CD4-positive, alpha-beta T cell (primary cell): ENCODE measurements at regions not wholly inside any gene's neighbourhood (a gene's known extent, or its start where the extent isn't known, plus 50 kb on each side); places are given as distances from the start of the nearest gene placed in this dataset.
"Not testable (repeated sequence)": the region's sequence is repeated elsewhere in the genome, so short reads cannot be mapped to it uniquely, and the experiment has no call there.

Experiments
- ATAC-seq: fragments of 200-7000 bp; cut with Tn5 transposase; one replicate; pipeline ENCODE4 v1.10.0; 2022; ENCODE audit warnings: mild to moderate bottlenecking; ENCODE audit not compliant: poor library complexity
- CTCF ChIA-PET: fragments of 350-600 bp; sonication (Branson Sonifier 250); formaldehyde crosslinking; loops from one replicate; lab custom pipeline; 2021; ENCODE audit warnings: antibody characterized with exemption, inconsistent platforms; lab: Charles Lee
- POLR2A ChIA-PET: fragments of 350-600 bp; sonication (Branson Sonifier 250); formaldehyde crosslinking; loops from one replicate; lab custom pipeline; 2021; ENCODE audit warnings: antibody characterized with exemption, inconsistent platforms; lab: Charles Lee
- DNase-seq, 14 experiments: peaks; one replicate each; pipeline ENCODE4 v3.0.0-alpha.2; 2013 to 2020; ENCODE audit warnings: mixed read lengths in 2 of 14
- H3K27ac ChIP-seq, 2 donors: one replicate each; pipeline versions ENCODE4 v1.5.1 to v1.7.0; 2013; ENCODE audit warnings: low read length in 2 of 2, low read depth in 1 of 2, mild to moderate bottlenecking in 1 of 2
- H3K27me3 ChIP-seq, 2 experiments: 1 replicate in 1 of 2; 2 replicates in 1 of 2; pipeline versions ENCODE4 v1.6.1 to v1.7.0; 2013; ENCODE audit warnings: low read length in 2 of 2, control low read depth in 1 of 2, mild to moderate bottlenecking in 1 of 2, moderate library complexity in 1 of 2; ENCODE audit not compliant: insufficient read depth in 2 of 2, control insufficient read depth in 1 of 2
- H3K36me3 ChIP-seq: one replicate; pipeline ENCODE4 v1.6.1; 2013; ENCODE audit warnings: low read length, control low read depth; ENCODE audit not compliant: insufficient read depth
- H3K4me1 ChIP-seq: one replicate; pipeline ENCODE4 v1.6.1; 2013; ENCODE audit warnings: low read length, control low read depth; ENCODE audit not compliant: insufficient read depth
- H3K4me3 ChIP-seq: one replicate; pipeline ENCODE4 v1.5.1; 2013; ENCODE audit warnings: mild to moderate bottlenecking, low read length, moderate library complexity
- H3K9me3 ChIP-seq, 2 experiments: 1 replicate in 1 of 2; 2 replicates in 1 of 2; pipeline versions ENCODE4 v1.6.1 to v1.7.0; 2013; ENCODE audit warnings: low read length in 2 of 2, mild to moderate bottlenecking in 2 of 2, control low read depth in 1 of 2, moderate library complexity in 1 of 2; ENCODE audit not compliant: control insufficient read depth in 1 of 2, insufficient read depth in 1 of 2
- H3K27ac Mint-ChIP-seq: one replicate; pipeline ENCODE4 v1.8.0; 2020; ENCODE audit warnings: mixed read lengths
- H3K27me3 Mint-ChIP-seq: one replicate; pipeline ENCODE4 v1.8.0; 2021; ENCODE audit warnings: mixed read lengths
- H3K36me3 Mint-ChIP-seq: one replicate; pipeline ENCODE4 v1.8.0; 2021; ENCODE audit warnings: low read depth, mixed read lengths
- H3K4me1 Mint-ChIP-seq: one replicate; pipeline ENCODE4 v1.8.0; 2021; ENCODE audit warnings: low read depth, mixed read lengths
- H3K4me3 Mint-ChIP-seq: one replicate; pipeline ENCODE4 v1.8.0; 2020; ENCODE audit warnings: mild to moderate bottlenecking, mixed read lengths
- H3K9me3 Mint-ChIP-seq: one replicate; pipeline ENCODE4 v1.8.0; 2020; ENCODE audit warnings: mixed read lengths
- CTCF ChIP-seq: fragments of 200-600 bp; IDR thresholded peaks from one replicate; pipeline ENCODE4 v1.8.0; 2022; ENCODE audit warnings: antibody characterized with exemption, mild to moderate bottlenecking
- intact Hi-C, 2 experiments: fragments of 100-400 bp; cut with DNase I in 1 of 2; cut with micrococcal nuclease in 1 of 2; formaldehyde crosslinking; loops; one replicate each; pipeline versions ENCODE4 v1.15.1 to v1.9.0; 2023 to 2025; cut with DNase I, micrococcal nuclease

- Mint-ChIP-seq H3K27me3 (no peaks in the 10 kb centered on the region), H3K4me3 (peak overlapping the region; percentile 5), H3K9me3 (no peaks in the 10 kb centered on the region), H3K27ac (peak overlapping the region; percentile 29), H3K36me3 (peaks cover 15% of the 10 kb centered on the region), H3K4me1 (peaks cover 68% of the 10 kb centered on the region)
- TF ChIP-seq CTCF: no peak
- intact Hi-C loops: no loop called here
- Histone ChIP-seq H3K4me1 (peaks cover 26% of the 10 kb centered on the region), H3K4me3 (no peak overlapping the region), H3K27me3 (no peaks in the 10 kb centered on the region), H3K9me3 (no peaks in the 10 kb centered on the region), H3K36me3 (no peaks in the 10 kb centered on the region), H3K27ac (peak overlapping the region in 1 of 2 donors; percentile 4)
- ChIA-PET POLR2A (interaction anchor here (1.4 to 2.3 kb wide), 3 partner anchors 9 to 27 kb away, joined by 3 to 12 read pairs (median 7); no protein-coding TSS in a partner anchor), CTCF (interaction anchor here (1.8 kb wide), 1 partner anchor 54 kb away, joined by 6 read pairs; no protein-coding TSS in a partner anchor)
- ATAC-seq: no peak
- DNase-seq: no peak
Observed at GRCh38 chr9:36461323-36461722, 61.3 kb upstream of the RNF38 start.

- not testable (repeated sequence) for H3K9me3 ChIP-seq, H3K36me3 ChIP-seq, H3K27me3 Mint-ChIP-seq, H3K9me3 Mint-ChIP-seq, H3K27me3 ChIP-seq
- ChIA-PET POLR2A (interaction anchor here (0.6 to 2.6 kb wide), 10 partner anchors 11 to 70 kb away, joined by 3 to 17 read pairs (median 6); partner anchors contain the start of gene RNF38), CTCF (interaction anchor here (0.7 to 1.9 kb wide), 2 partner anchors 51 to 80 kb away, joined by 3 to 5 read pairs; no protein-coding TSS in a partner anchor)
- peaks cover 66% of the 10 kb centered on the region for H3K4me1 Mint-ChIP-seq
- Histone ChIP-seq H3K27ac (peak overlapping the region; percentile 2 to 47), H3K4me1 (peaks cover 50% of the 10 kb centered on the region), H3K4me3 (peak overlapping the region; percentile 22)
- peak overlapping the region; percentile 89 for H3K27ac Mint-ChIP-seq
- ATAC-seq (peak; percentile 47), DNase-seq (peak; percentile 33 to 76 (median 58))
- peak overlapping the region; percentile 76 for H3K4me3 Mint-ChIP-seq
- intact Hi-C loops: loop anchor here (1.0 to 5.0 kb wide), 3 partner anchors 30 to 52 kb away; no protein-coding TSS in a partner anchor
- peaks cover 15% of the 10 kb centered on the region for H3K36me3 Mint-ChIP-seq
Observed at GRCh38 chr9:36458430-36458915, 58.4 kb upstream of the RNF38 start.

GRCh38 chr9:36457836-36458429 is 57.9 kb upstream of the RNF38 start:
- no peaks in the 10 kb centered on the region for H3K9me3 Mint-ChIP-seq
- peaks cover 15% of the 10 kb centered on the region for H3K36me3 Mint-ChIP-seq
- Histone ChIP-seq H3K27ac (peak overlapping the region; percentile 2 to 47), H3K27me3 (no peaks in the 10 kb centered on the region), H3K4me1 (peaks cover 50% of the 10 kb centered on the region), H3K4me3 (peak overlapping the region; percentile 22), H3K36me3 (no peaks in the 10 kb centered on the region), H3K9me3 (no peaks in the 10 kb centered on the region)
- peak overlapping the region; percentile 89 for H3K27ac Mint-ChIP-seq
- H3K27me3 Mint-ChIP-seq: no peaks in the 10 kb centered on the region
- ChIA-PET CTCF (interaction anchor here (1.6 to 2.9 kb wide), 4 partner anchors 12 to 51 kb away, joined by 3 to 9 read pairs (median 7); no protein-coding TSS in a partner anchor), POLR2A (interaction anchor here (0.6 to 2.6 kb wide), 9 partner anchors 10 to 57 kb away, joined by 3 to 17 read pairs (median 7); partner anchors contain the start of gene RNF38)
- peaks cover 61% of the 10 kb centered on the region for H3K4me1 Mint-ChIP-seq
- intact Hi-C loops: loop anchor here (1.0 to 5.0 kb wide), 3 partner anchors 30 to 51 kb away; no protein-coding TSS in a partner anchor
- H3K4me3 Mint-ChIP-seq: peak overlapping the region; percentile 76
- no peak for TF ChIP-seq CTCF
- DNase-seq (no peak), ATAC-seq (peak; percentile 25)
